Panc1 (cell line): ENCODE measurements at regions not wholly inside any gene's neighbourhood (a gene's known extent, or its start where the extent isn't known, plus 50 kb on each side); places are given as distances from the start of the nearest gene placed in this dataset.

ENCODE experiments used
- POLR2AphosphoS5 ChIP-seq: IDR thresholded peaks from 2 replicates; pipeline ENCODE4 v1.6.1; 2012; ENCODE audit warnings: mild to moderate bottlenecking, low read depth, low read length, moderate library complexity
- SIN3A ChIP-seq: IDR thresholded peaks from 2 replicates; pipeline ENCODE4 v1.6.1; 2012; ENCODE audit warnings: low read depth, mild to moderate bottlenecking, low read length, moderate library complexity, borderline replicate concordance; ENCODE audit not compliant: insufficient read depth
- TF ChIP-seq, protein P1 (sequence below): fragments of 450-650 bp; IDR thresholded peaks from 2 replicates; pipeline ENCODE4 v1.5.1; 2017; ENCODE audit warnings: mild to moderate bottlenecking
- TF ChIP-seq, protein P2 (sequence below), 2 experiments: IDR thresholded peaks; 2 replicates each; pipeline ENCODE4 v1.6.1; 2011 to 2012; ENCODE audit warnings: low read depth in 2 of 2, control low read depth in 1 of 2, low read length in 1 of 2, mild to moderate bottlenecking in 1 of 2, moderate library complexity in 1 of 2; ENCODE audit not compliant: insufficient read depth in 1 of 2

DNA sequence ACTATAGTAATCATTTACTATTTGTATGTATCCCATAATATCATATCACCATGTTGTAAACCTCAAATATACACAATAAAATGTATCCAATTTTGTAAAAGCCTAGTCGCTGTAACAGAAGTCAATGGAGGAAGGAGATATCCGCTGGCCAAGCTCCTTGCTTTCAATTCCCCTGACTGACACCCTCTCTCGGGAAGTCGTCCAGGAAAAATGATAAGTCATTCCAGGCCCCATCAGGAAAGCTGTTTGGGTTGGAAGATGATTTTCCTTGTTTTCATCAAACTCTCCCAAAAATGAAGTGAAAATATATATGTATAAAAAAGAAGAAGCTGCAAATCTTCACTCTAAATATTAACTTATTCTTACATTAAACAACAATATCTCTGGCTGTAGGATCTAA, 52.2 kb upstream of the GABRB2 start:
- TF ChIP-seq, protein P1, sequence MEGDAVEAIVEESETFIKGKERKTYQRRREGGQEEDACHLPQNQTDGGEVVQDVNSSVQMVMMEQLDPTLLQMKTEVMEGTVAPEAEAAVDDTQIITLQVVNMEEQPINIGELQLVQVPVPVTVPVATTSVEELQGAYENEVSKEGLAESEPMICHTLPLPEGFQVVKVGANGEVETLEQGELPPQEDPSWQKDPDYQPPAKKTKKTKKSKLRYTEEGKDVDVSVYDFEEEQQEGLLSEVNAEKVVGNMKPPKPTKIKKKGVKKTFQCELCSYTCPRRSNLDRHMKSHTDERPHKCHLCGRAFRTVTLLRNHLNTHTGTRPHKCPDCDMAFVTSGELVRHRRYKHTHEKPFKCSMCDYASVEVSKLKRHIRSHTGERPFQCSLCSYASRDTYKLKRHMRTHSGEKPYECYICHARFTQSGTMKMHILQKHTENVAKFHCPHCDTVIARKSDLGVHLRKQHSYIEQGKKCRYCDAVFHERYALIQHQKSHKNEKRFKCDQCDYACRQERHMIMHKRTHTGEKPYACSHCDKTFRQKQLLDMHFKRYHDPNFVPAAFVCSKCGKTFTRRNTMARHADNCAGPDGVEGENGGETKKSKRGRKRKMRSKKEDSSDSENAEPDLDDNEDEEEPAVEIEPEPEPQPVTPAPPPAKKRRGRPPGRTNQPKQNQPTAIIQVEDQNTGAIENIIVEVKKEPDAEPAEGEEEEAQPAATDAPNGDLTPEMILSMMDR, result no peak
- TF ChIP-seq POLR2AphosphoS5 (no peak), SIN3A (no peak)
- TF ChIP-seq, protein P2, sequence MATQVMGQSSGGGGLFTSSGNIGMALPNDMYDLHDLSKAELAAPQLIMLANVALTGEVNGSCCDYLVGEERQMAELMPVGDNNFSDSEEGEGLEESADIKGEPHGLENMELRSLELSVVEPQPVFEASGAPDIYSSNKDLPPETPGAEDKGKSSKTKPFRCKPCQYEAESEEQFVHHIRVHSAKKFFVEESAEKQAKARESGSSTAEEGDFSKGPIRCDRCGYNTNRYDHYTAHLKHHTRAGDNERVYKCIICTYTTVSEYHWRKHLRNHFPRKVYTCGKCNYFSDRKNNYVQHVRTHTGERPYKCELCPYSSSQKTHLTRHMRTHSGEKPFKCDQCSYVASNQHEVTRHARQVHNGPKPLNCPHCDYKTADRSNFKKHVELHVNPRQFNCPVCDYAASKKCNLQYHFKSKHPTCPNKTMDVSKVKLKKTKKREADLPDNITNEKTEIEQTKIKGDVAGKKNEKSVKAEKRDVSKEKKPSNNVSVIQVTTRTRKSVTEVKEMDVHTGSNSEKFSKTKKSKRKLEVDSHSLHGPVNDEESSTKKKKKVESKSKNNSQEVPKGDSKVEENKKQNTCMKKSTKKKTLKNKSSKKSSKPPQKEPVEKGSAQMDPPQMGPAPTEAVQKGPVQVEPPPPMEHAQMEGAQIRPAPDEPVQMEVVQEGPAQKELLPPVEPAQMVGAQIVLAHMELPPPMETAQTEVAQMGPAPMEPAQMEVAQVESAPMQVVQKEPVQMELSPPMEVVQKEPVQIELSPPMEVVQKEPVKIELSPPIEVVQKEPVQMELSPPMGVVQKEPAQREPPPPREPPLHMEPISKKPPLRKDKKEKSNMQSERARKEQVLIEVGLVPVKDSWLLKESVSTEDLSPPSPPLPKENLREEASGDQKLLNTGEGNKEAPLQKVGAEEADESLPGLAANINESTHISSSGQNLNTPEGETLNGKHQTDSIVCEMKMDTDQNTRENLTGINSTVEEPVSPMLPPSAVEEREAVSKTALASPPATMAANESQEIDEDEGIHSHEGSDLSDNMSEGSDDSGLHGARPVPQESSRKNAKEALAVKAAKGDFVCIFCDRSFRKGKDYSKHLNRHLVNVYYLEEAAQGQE (IDR thresholded peaks at IDR 0.05; ENCODE audit: insufficient read depth in 1 of 2, low read depth in 2 of 2, low read length in 1 of 2), result no peak
